Stimulated activated CD4-positive, alpha-beta T cell treated with anti-CD3 and anti-CD28 coated beads, TNF-alpha, amount 100 ng/mL, for 1 hour (primary cell): ENCODE measurements at regions not wholly inside any gene's neighbourhood (a gene's known extent, or its start where the extent isn't known, plus 50 kb on each side); places are given as distances from the start of the nearest gene placed in this dataset.

Source experiments
- DNase-seq, 3 donors: peaks; one replicate each; pipeline ENCODE4 v3.0.0-alpha.2; 2020; ENCODE audit warnings: low read depth in 3 of 3, low spot score in 1 of 3

- DNase-seq = no peak
These were observed 436.5 kb downstream of the LMO4 start for GRCh38 chr1:87765057-87765680.

GRCh38 chr1:87765681-87766070 lies 437.0 kb downstream of the LMO4 start:
- no peak for DNase-seq

GRCh38 chr1:87766737-87767136 lies 438.1 kb downstream of the LMO4 start:
- no peak for DNase-seq

GRCh38 chr1:87778896-87779295 lies 450.2 kb downstream of the LMO4 start:
- no peak for DNase-seq

GRCh38 chr1:87781554-87781953 lies 452.9 kb downstream of the LMO4 start:
- DNase-seq = no peak

- no peak for DNase-seq
These were observed 454.6 kb downstream of the LMO4 start for GRCh38 chr1:87783315-87783714.

- DNase-seq = no peak
These were observed 456.7 kb downstream of the LMO4 start for GRCh38 chr1:87785386-87785785.

GRCh38 chr1:87786229-87786628 lies 457.5 kb downstream of the LMO4 start:
- no peak for DNase-seq

- no peak for DNase-seq
These were observed 458.3 kb downstream of the LMO4 start for GRCh38 chr1:87786861-87787545.

- no peak for DNase-seq
These were observed 458.9 kb downstream of the LMO4 start for GRCh38 chr1:87787551-87787950.

- no peak for DNase-seq
These were observed 462.1 kb downstream of the LMO4 start for GRCh38 chr1:87790756-87791155.

GRCh38 chr1:87791931-87792740 lies 463.5 kb downstream of the LMO4 start:
- DNase-seq = no peak

GRCh38 chr1:87794788-87795614 lies 466.3 kb downstream of the LMO4 start:
- DNase-seq = no peak

GRCh38 chr1:87795615-87796337 lies 467.1 kb downstream of the LMO4 start:
- DNase-seq = no peak

- no peak for DNase-seq
These were observed 467.8 kb downstream of the LMO4 start for GRCh38 chr1:87796471-87796901.

- no peak for DNase-seq
These were observed 470.8 kb downstream of the LMO4 start for GRCh38 chr1:87799451-87799850.

GRCh38 chr1:87800006-87800405 lies 471.3 kb downstream of the LMO4 start:
- DNase-seq = no peak

GRCh38 chr1:87803375-87803774 lies 474.7 kb downstream of the LMO4 start:
- no peak for DNase-seq

- no peak for DNase-seq
These were observed 475.4 kb downstream of the LMO4 start for GRCh38 chr1:87804128-87804527.

- no peak for DNase-seq
These were observed 477.1 kb downstream of the LMO4 start for GRCh38 chr1:87805666-87806378.
